DND-41 (cell line): ENCODE measurements at regions not wholly inside any gene's neighbourhood (a gene's known extent, or its start where the extent isn't known, plus 50 kb on each side); places are given as distances from the start of the nearest gene placed in this dataset.

Experiments used
- ATAC-seq: fragments of 200-7000 bp; cut with Tn5 transposase; 3 replicates; pipeline ENCODE4 v1.9.1; 2021; ENCODE audit warnings: low read depth; ENCODE audit not compliant: insufficient read depth
- DNase-seq: peaks from one replicate; pipeline ENCODE4 v3.0.0-alpha.2; 2020
- H2AFZ ChIP-seq: 2 replicates; pipeline ENCODE4 v1.6.0; 2012; ENCODE audit warnings: low read depth, low read length
- H3K27ac ChIP-seq: 2 replicates; pipeline ENCODE4 v1.5.1; 2012; ENCODE audit warnings: low read length, inconsistent platforms
- H3K27me3 ChIP-seq: fragments of 200-600 bp; sonication (generic); 2 replicates; pipeline ENCODE4 v1.6.0; 2012; ENCODE audit warnings: low read length, mild to moderate bottlenecking, inconsistent platforms; ENCODE audit not compliant: insufficient read depth, poor library complexity
- H3K36me3 ChIP-seq: 2 replicates; pipeline ENCODE4 v1.5.1; 2012; ENCODE audit warnings: low read length, inconsistent platforms; ENCODE audit not compliant: insufficient read depth
- H3K4me1 ChIP-seq: 2 replicates; pipeline ENCODE4 v1.5.1; 2012; ENCODE audit warnings: mild to moderate bottlenecking, low read length; ENCODE audit not compliant: insufficient read depth
- H3K4me2 ChIP-seq: 2 replicates; pipeline ENCODE4 v1.6.0; 2012; ENCODE audit warnings: mild to moderate bottlenecking, moderate library complexity, low read length, inconsistent platforms; ENCODE audit not compliant: insufficient read depth
- H3K4me3 ChIP-seq, 2 experiments: fragments of 200-600 bp in 1 of 2; shearing (Covaris generic) in 1 of 2; 2 replicates each; pipeline ENCODE4 v1.5.1; 2012 to 2016; ENCODE audit warnings: inconsistent platforms in 2 of 2, low read length in 2 of 2, mild to moderate bottlenecking in 2 of 2, low read depth in 1 of 2, moderate library complexity in 1 of 2
- H3K79me2 ChIP-seq: 2 replicates; pipeline ENCODE4 v1.6.0; 2012; ENCODE audit warnings: low read length, inconsistent platforms; ENCODE audit not compliant: insufficient read depth
- H3K9ac ChIP-seq: 2 replicates; pipeline ENCODE4 v1.6.0; 2012; ENCODE audit warnings: low read depth, mild to moderate bottlenecking, inconsistent platforms, low read length, moderate library complexity
- H3K9me3 ChIP-seq: 2 replicates; pipeline ENCODE4 v1.5.1; 2012; ENCODE audit warnings: low read length, moderate library complexity, mild to moderate bottlenecking, inconsistent platforms; ENCODE audit not compliant: insufficient read depth, severe bottlenecking
- H4K20me1 ChIP-seq: 2 replicates; pipeline ENCODE4 v1.6.0; 2012; ENCODE audit warnings: low read length; ENCODE audit not compliant: insufficient read depth
- EZH2 ChIP-seq: IDR thresholded peaks from 3 replicates; pipeline ENCODE4 v1.6.1; 2012; ENCODE audit warnings: borderline replicate concordance, low read depth, mild to moderate bottlenecking, moderate library complexity, low read length, inconsistent platforms; ENCODE audit not compliant: severe bottlenecking
- TF ChIP-seq, protein P1 (sequence below): IDR thresholded peaks from 2 replicates; pipeline ENCODE4 v1.5.1; 2012; ENCODE audit warnings: borderline replicate concordance, low read length, moderate library complexity, mild to moderate bottlenecking; ENCODE audit not compliant: poor library complexity, severe bottlenecking; ENCODE audit errors: extremely low read depth

DNA sequence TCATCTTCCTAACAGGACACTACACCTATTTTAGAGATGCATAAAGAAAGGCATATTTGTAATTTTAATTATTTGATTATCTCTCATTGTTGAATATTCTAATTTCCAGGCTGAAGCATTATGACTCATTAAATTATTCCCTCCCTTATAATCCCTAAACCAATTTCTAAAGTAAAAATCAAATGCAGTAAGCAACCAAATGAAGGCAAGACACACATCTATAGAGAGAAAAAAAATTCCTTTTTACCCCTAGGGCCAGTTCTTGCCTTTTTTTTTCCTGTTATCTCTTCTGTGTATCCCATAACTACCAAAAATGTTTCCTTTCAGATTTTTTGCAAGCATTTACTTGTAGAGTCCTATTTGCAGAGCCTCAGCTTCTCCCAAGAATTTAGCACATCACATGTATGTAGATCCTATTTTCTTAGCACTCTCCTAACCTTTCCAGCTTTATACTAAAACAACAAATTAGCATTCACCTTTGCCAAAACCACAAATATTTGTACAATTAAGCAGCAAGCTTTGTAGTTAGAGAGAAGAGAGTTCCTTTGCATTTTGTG, 177.9 kb downstream of the SATB1 start:
- H3K4me1 ChIP-seq, result no peaks in the 10 kb centered on the region
- H3K9ac ChIP-seq, result no peak overlapping the region
- no peak overlapping the region for H3K27ac ChIP-seq
- ATAC-seq (no peak), DNase-seq (no peak)
- H3K4me3 ChIP-seq, result no peak overlapping the region
- H3K79me2 ChIP-seq, result no peaks in the 10 kb centered on the region
- no peak overlapping the region for H2AFZ ChIP-seq
- no peak overlapping the region for H3K4me2 ChIP-seq
- no peaks in the 10 kb centered on the region for H3K9me3 ChIP-seq
- no peak for TF ChIP-seq EZH2
- H3K36me3 ChIP-seq, result no peaks in the 10 kb centered on the region
- H4K20me1 ChIP-seq, result no peaks in the 10 kb centered on the region
- H3K27me3 ChIP-seq, result no peaks in the 10 kb centered on the region

DNA sequence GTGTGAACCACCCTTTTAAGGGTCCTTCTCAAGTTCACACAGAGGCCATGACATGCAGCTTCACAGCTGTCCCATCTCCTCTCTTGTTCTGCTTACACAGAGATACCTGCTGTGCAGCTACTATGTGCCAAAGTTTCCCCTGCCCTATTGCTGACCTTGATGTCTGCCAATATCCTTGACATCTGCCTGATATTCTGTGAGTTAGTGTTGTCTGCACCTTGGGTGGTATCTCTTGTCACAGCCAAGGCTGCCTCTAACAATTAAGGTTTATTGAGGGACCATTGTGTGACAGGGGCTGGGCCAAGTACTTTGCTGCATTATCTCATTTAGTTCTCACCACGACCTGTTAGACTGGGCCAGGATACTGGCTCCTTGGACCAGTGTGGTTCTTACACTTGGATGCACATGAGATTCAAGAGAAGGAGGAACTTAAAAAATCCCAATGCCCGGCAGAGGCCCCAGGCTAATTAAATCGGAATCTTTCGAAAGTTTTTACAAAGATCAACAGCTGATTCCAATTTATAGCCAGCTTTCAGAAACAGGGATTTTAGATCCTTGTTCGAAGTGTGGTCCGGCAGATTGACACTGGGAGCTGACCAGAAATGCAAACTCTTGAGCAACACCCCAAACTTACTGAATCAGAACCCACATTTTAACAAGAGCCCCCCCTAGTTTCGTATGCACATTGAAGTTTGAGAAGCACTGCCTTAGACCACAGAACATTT, 178.6 kb downstream of the SATB1 start:
- H3K4me3 ChIP-seq, result no peak overlapping the region
- no peaks in the 10 kb centered on the region for H3K9me3 ChIP-seq
- no peaks in the 10 kb centered on the region for H4K20me1 ChIP-seq
- no peaks in the 10 kb centered on the region for H3K36me3 ChIP-seq
- DNase-seq (no peak), ATAC-seq (no peak)
- H2AFZ ChIP-seq, result no peak overlapping the region
- no peaks in the 10 kb centered on the region for H3K79me2 ChIP-seq
- H3K4me1 ChIP-seq, result no peaks in the 10 kb centered on the region
- H3K9ac ChIP-seq, result no peak overlapping the region
- TF ChIP-seq, protein P1, sequence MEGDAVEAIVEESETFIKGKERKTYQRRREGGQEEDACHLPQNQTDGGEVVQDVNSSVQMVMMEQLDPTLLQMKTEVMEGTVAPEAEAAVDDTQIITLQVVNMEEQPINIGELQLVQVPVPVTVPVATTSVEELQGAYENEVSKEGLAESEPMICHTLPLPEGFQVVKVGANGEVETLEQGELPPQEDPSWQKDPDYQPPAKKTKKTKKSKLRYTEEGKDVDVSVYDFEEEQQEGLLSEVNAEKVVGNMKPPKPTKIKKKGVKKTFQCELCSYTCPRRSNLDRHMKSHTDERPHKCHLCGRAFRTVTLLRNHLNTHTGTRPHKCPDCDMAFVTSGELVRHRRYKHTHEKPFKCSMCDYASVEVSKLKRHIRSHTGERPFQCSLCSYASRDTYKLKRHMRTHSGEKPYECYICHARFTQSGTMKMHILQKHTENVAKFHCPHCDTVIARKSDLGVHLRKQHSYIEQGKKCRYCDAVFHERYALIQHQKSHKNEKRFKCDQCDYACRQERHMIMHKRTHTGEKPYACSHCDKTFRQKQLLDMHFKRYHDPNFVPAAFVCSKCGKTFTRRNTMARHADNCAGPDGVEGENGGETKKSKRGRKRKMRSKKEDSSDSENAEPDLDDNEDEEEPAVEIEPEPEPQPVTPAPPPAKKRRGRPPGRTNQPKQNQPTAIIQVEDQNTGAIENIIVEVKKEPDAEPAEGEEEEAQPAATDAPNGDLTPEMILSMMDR, result no peak
- TF ChIP-seq EZH2, result no peak
- H3K27ac ChIP-seq, result no peak overlapping the region
- H3K27me3 ChIP-seq, result no peaks in the 10 kb centered on the region
- no peak overlapping the region for H3K4me2 ChIP-seq

DNA sequence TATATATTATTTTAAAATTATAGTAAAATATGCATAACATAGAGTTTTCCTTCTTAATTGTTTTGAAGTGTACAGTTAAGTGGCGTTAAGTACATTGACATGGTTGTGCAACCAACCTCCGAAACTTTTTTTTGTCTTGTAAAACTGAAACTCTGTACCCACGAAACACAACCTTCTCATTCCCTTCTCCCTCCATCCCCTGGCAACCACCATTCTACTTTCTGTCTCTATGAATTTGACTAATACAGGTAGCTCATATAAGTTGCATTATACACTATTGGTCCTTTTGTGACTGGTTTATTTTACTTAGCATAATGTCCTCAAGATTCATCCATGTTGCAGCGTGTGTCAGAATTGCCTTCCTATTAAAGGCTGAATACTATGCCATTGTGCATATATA, 179.4 kb downstream of the SATB1 start:
- H3K27me3 ChIP-seq, result no peaks in the 10 kb centered on the region
- no peak overlapping the region for H3K4me2 ChIP-seq
- no peak for ATAC-seq

GRCh38 chr3:18241837-18242236, 183.3 kb downstream of the SATB1 start:
- no peaks in the 10 kb centered on the region for H3K9me3 ChIP-seq
- no peak overlapping the region for H3K9ac ChIP-seq
- H3K4me1 ChIP-seq, result peaks cover 8% of the 10 kb centered on the region
- no peak overlapping the region for H3K4me2 ChIP-seq
- H4K20me1 ChIP-seq, result no peaks in the 10 kb centered on the region
- H3K79me2 ChIP-seq, result no peaks in the 10 kb centered on the region
- H3K4me3 ChIP-seq, result no peak overlapping the region
- ATAC-seq (no peak), DNase-seq (no peak)
- H3K27ac ChIP-seq, result no peak overlapping the region
- H3K27me3 ChIP-seq, result no peaks in the 10 kb centered on the region
- no peak for TF ChIP-seq EZH2
- no peak overlapping the region for H2AFZ ChIP-seq
- H3K36me3 ChIP-seq, result no peaks in the 10 kb centered on the region

More for the DNA sequence above, 179.4 kb downstream of the SATB1 start:
- H3K36me3 ChIP-seq, result no peaks in the 10 kb centered on the region
- no peaks in the 10 kb centered on the region for H3K4me1 ChIP-seq
- H2AFZ ChIP-seq, result no peak overlapping the region
- no peak for DNase-seq
- no peak overlapping the region for H3K9ac ChIP-seq
- no peaks in the 10 kb centered on the region for H4K20me1 ChIP-seq
- H3K4me3 ChIP-seq, result no peak overlapping the region
- TF ChIP-seq EZH2, result no peak
- TF ChIP-seq, protein P1, result no peak
- no peak overlapping the region for H3K27ac ChIP-seq
- H3K79me2 ChIP-seq, result no peaks in the 10 kb centered on the region
- H3K9me3 ChIP-seq, result no peaks in the 10 kb centered on the region
